GM23338 (cell line): ENCODE measurements at regions not wholly inside any gene's neighbourhood (a gene's known extent, or its start where the extent isn't known, plus 50 kb on each side); places are given as distances from the start of the nearest gene placed in this dataset.

Source experiments
- ATAC-seq: fragments of 200-7000 bp; cut with Tn5 transposase; 3 replicates; pipeline ENCODE4 v1.9.1; 2020
- DNase-seq: peaks from one replicate; pipeline ENCODE4 v3.0.0-alpha.2; 2015; ENCODE audit warnings: low spot score
- H2AFZ ChIP-seq: fragments of 200-600 bp; sonication (generic); 2 replicates; pipeline ENCODE4 v1.8.0; 2016; ENCODE audit warnings: antibody characterized with exemption, mild to moderate bottlenecking, moderate library complexity
- H3F3A ChIP-seq: fragments of 200-600 bp; sonication (generic); replicated peaks from 2 replicates; pipeline ENCODE4 v1.8.0; 2017; ENCODE audit warnings: antibody characterized with exemption, mixed run types, low read depth
- H3K27ac ChIP-seq: fragments of 200-600 bp; sonication (generic); 2 replicates; pipeline ENCODE4 v1.6.1; 2016; ENCODE audit warnings: low read depth
- H3K27me3 ChIP-seq: fragments of 200-600 bp; sonication (generic); 2 replicates; pipeline ENCODE4 v1.8.0; 2016; ENCODE audit warnings: mild to moderate bottlenecking, mixed run types, moderate library complexity; ENCODE audit not compliant: insufficient read depth
- H3K36me3 ChIP-seq: fragments of 200-600 bp; sonication (generic); 2 replicates; pipeline ENCODE4 v1.8.0; 2016; ENCODE audit warnings: mild to moderate bottlenecking; ENCODE audit not compliant: insufficient read depth
- H3K4me1 ChIP-seq: fragments of 200-600 bp; sonication (generic); 2 replicates; pipeline ENCODE4 v1.8.0; 2016; ENCODE audit warnings: mild to moderate bottlenecking, moderate library complexity; ENCODE audit not compliant: insufficient read depth
- H3K4me2 ChIP-seq: fragments of 200-600 bp; sonication (generic); 2 replicates; pipeline ENCODE4 v1.7.1; 2017; ENCODE audit warnings: mixed run types
- H3K4me3 ChIP-seq: fragments of 200-600 bp; sonication (generic); 2 replicates; pipeline ENCODE4 v1.6.1; 2016; ENCODE audit warnings: mixed run types
- H3K79me2 ChIP-seq: fragments of 200-600 bp; sonication (generic); replicated peaks from 2 replicates; pipeline ENCODE4 v1.8.0; 2017; ENCODE audit warnings: mild to moderate bottlenecking; ENCODE audit not compliant: insufficient read depth
- H3K9me2 ChIP-seq: fragments of 200-600 bp; sonication (generic); 2 replicates; pipeline ENCODE4 v1.8.0; 2017; ENCODE audit not compliant: insufficient read depth
- H4K20me1 ChIP-seq: fragments of 200-600 bp; sonication (generic); replicated peaks from 2 replicates; pipeline ENCODE4 v1.8.0; 2017; ENCODE audit warnings: mild to moderate bottlenecking; ENCODE audit not compliant: insufficient read depth
- H3K27ac Mint-ChIP-seq: 2 replicates; pipeline ENCODE4 v1.8.0; 2020; ENCODE audit warnings: inconsistent platforms, mild to moderate bottlenecking, moderate library complexity, mixed read lengths
- H3K27me3 Mint-ChIP-seq: 3 replicates; pipeline ENCODE4 v1.8.0; 2022; ENCODE audit warnings: low read depth, mild to moderate bottlenecking, moderate library complexity, mixed read lengths, inconsistent platforms; ENCODE audit not compliant: insufficient read depth, poor library complexity
- H3K36me3 Mint-ChIP-seq: 3 replicates; pipeline ENCODE4 v1.8.0; 2021; ENCODE audit warnings: low read depth, mild to moderate bottlenecking, inconsistent platforms, moderate library complexity, mixed read lengths
- H3K4me1 Mint-ChIP-seq: 3 replicates; pipeline ENCODE4 v1.8.0; 2020; ENCODE audit warnings: mild to moderate bottlenecking, inconsistent platforms, mixed read lengths
- H3K4me3 Mint-ChIP-seq: 3 replicates; pipeline ENCODE4 v1.8.0; 2021; ENCODE audit warnings: moderate library complexity, mild to moderate bottlenecking, inconsistent platforms, mixed read lengths
- H3K9me3 Mint-ChIP-seq: 3 replicates; pipeline ENCODE4 v1.8.0; 2020; ENCODE audit warnings: moderate library complexity, mild to moderate bottlenecking, inconsistent platforms, mixed read lengths
- CTCF ChIP-seq, 2 experiments: fragments of 200-600 bp in 1 of 2; sonication (generic) in 1 of 2; conservative IDR thresholded peaks; 2 replicates each; pipeline versions ENCODE4 v1.5.1 to v1.6.1; 2016 to 2017; ENCODE audit warnings: antibody characterized with exemption in 2 of 2, low read depth in 2 of 2, mild to moderate bottlenecking in 2 of 2, moderate library complexity in 1 of 2
- EZH2 ChIP-seq: fragments of 200-600 bp; sonication (generic); IDR thresholded peaks from one replicate; pipeline ENCODE4 v1.8.0; 2017; ENCODE audit warnings: antibody characterized with exemption, mild to moderate bottlenecking, low read depth; ENCODE audit not compliant: unreplicated experiment
- EZH2phosphoT487 ChIP-seq: fragments of 200-600 bp; sonication (generic); IDR thresholded peaks from one replicate; pipeline ENCODE4 v1.8.1; 2018; ENCODE audit warnings: antibody characterized with exemption; ENCODE audit not compliant: unreplicated experiment
- JUNB ChIP-seq: IDR thresholded peaks from one replicate; pipeline ENCODE4 v1.6.1; 2016; ENCODE audit warnings: antibody characterized with exemption; ENCODE audit not compliant: unreplicated experiment
- NANOG ChIP-seq: IDR thresholded peaks from 2 replicates; pipeline ENCODE4 v1.6.1; 2016; ENCODE audit warnings: antibody characterized with exemption, borderline replicate concordance
- STAT1 ChIP-seq: IDR thresholded peaks from one replicate; pipeline ENCODE4 v1.6.1; 2016; ENCODE audit warnings: antibody characterized with exemption; ENCODE audit not compliant: unreplicated experiment
- ZNF331 ChIP-seq: fragments of 250-450 bp; sonication (Bioruptor Pico); IDR thresholded peaks from 2 replicates; pipeline ENCODE4 v1.5.0; 2020; ENCODE audit warnings: low read depth, mild to moderate bottlenecking, moderate library complexity
- TF ChIP-seq, protein P1 (sequence below): IDR thresholded peaks from 2 replicates; pipeline ENCODE4 v1.6.1; 2016; ENCODE audit warnings: antibody characterized with exemption
- TF ChIP-seq, protein P2 (sequence below): fragments of 250-450 bp; sonication (Bioruptor Pico); IDR thresholded peaks from 2 replicates; pipeline ENCODE4 v1.5.0; 2020; ENCODE audit warnings: mild to moderate bottlenecking, moderate library complexity

DNA sequence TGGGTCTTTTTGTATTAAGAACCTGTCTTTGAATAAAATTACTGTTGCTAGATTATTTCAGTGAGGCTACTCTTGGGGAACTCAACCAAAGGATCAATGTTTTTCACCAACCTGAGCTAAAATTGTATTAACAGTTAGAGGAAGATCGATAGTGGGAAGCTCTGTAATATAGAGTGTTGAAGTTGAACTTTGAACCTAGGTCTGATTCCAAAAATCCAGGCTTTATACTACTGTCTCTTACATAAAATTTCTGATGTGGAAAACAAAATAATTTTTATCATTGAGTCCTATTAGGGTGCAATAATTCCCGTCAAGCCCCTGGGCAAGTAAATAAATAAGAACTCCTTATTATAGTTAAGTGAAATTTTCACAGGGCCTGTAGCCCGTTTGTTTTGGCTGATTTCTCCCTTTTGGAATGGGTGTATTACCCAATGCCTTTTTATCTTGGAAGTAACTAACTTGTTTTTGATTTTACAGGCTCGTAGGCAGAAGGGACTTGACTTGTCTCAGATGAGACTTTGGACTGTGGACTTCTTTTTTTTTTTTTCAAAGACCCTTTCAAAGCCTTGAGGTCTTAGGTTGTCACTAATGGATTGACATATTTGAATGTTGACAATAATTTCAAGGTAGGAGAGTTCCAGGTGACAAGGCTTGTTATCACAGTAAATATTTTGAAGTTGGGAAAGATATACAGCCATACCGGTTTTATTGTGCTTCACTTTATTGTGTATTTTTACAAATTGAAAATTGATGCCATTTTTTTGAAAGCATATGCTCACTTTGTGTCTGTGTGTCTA lies 276.1 kb downstream of the NFKBIZ start:
- no peaks in the 10 kb centered on the region for H3K79me2 ChIP-seq
- Mint-ChIP-seq H3K9me3 (peaks cover 10% of the 10 kb centered on the region), H3K36me3 (no peaks in the 10 kb centered on the region), H3K4me3 (no peak overlapping the region), H3K4me1 (no peaks in the 10 kb centered on the region), H3K27me3 (no peaks in the 10 kb centered on the region), H3K27ac (no peak overlapping the region)
- no peak overlapping the region for H2AFZ ChIP-seq
- H4K20me1 ChIP-seq: no peaks in the 10 kb centered on the region
- ATAC-seq: no peak
- H3K4me3 ChIP-seq: no peak overlapping the region
- TF ChIP-seq NANOG: no peak
- no peak for TF ChIP-seq ZNF331 (CRISPR knock-in tag)
- no peak for TF ChIP-seq STAT1
- no peak for TF ChIP-seq EZH2
- TF ChIP-seq, protein P1, sequence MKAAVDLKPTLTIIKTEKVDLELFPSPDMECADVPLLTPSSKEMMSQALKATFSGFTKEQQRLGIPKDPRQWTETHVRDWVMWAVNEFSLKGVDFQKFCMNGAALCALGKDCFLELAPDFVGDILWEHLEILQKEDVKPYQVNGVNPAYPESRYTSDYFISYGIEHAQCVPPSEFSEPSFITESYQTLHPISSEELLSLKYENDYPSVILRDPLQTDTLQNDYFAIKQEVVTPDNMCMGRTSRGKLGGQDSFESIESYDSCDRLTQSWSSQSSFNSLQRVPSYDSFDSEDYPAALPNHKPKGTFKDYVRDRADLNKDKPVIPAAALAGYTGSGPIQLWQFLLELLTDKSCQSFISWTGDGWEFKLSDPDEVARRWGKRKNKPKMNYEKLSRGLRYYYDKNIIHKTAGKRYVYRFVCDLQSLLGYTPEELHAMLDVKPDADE: no peak
- no peak for TF ChIP-seq JUNB
- TF ChIP-seq, protein P2, sequence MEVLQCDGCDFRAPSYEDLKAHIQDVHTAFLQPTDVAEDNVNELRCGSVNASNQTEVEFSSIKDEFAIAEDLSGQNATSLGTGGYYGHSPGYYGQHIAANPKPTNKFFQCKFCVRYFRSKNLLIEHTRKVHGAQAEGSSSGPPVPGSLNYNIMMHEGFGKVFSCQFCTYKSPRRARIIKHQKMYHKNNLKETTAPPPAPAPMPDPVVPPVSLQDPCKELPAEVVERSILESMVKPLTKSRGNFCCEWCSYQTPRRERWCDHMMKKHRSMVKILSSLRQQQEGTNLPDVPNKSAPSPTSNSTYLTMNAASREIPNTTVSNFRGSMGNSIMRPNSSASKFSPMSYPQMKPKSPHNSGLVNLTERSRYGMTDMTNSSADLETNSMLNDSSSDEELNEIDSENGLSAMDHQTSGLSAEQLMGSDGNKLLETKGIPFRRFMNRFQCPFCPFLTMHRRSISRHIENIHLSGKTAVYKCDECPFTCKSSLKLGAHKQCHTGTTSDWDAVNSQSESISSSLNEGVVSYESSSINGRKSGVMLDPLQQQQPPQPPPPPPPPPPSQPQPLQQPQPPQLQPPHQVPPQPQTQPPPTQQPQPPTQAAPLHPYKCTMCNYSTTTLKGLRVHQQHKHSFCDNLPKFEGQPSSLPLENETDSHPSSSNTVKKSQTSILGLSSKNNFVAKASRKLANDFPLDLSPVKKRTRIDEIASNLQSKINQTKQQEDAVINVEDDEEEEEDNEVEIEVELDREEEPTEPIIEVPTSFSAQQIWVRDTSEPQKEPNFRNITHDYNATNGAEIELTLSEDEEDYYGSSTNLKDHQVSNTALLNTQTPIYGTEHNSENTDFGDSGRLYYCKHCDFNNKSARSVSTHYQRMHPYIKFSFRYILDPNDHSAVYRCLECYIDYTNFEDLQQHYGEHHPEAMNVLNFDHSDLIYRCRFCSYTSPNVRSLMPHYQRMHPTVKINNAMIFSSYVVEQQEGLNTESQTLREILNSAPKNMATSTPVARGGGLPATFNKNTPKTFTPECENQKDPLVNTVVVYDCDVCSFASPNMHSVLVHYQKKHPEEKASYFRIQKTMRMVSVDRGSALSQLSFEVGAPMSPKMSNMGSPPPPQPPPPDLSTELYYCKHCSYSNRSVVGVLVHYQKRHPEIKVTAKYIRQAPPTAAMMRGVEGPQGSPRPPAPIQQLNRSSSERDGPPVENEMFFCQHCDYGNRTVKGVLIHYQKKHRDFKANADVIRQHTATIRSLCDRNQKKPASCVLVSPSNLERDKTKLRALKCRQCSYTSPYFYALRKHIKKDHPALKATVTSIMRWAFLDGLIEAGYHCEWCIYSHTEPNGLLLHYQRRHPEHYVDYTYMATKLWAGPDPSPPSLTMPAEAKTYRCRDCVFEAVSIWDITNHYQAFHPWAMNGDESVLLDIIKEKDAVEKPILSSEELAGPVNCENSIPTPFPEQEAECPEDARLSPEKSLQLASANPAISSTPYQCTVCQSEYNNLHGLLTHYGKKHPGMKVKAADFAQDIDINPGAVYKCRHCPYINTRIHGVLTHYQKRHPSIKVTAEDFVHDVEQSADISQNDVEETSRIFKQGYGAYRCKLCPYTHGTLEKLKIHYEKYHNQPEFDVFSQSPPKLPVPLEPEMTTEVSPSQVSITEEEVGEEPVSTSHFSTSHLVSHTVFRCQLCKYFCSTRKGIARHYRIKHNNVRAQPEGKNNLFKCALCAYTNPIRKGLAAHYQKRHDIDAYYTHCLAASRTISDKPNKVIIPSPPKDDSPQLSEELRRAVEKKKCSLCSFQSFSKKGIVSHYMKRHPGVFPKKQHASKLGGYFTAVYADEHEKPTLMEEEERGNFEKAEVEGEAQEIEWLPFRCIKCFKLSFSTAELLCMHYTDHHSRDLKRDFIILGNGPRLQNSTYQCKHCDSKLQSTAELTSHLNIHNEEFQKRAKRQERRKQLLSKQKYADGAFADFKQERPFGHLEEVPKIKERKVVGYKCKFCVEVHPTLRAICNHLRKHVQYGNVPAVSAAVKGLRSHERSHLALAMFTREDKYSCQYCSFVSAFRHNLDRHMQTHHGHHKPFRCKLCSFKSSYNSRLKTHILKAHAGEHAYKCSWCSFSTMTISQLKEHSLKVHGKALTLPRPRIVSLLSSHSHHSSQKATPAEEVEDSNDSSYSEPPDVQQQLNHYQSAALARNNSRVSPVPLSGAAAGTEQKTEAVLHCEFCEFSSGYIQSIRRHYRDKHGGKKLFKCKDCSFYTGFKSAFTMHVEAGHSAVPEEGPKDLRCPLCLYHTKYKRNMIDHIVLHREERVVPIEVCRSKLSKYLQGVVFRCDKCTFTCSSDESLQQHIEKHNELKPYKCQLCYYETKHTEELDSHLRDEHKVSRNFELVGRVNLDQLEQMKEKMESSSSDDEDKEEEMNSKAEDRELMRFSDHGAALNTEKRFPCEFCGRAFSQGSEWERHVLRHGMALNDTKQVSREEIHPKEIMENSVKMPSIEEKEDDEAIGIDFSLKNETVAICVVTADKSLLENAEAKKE (CRISPR knock-in tag): no peak
- no peak for TF ChIP-seq EZH2phosphoT487
- TF ChIP-seq CTCF (conservative IDR thresholded peaks at IDR 0.05; ENCODE audit: low read depth in 2 of 2): no peak
- no peak overlapping the region for H3K4me2 ChIP-seq
- H3K9me2 ChIP-seq: 0 out of 2 replicates have a peak, but pooled peaks cover 4% of the 10 kb centered on the region
- H3K27ac ChIP-seq: no peak overlapping the region
- no peaks in the 10 kb centered on the region for H3K36me3 ChIP-seq
- no peaks in the 10 kb centered on the region for H3K27me3 ChIP-seq
- no peaks in the 10 kb centered on the region for H3F3A ChIP-seq
- no peaks in the 10 kb centered on the region for H3K4me1 ChIP-seq
- no peak for DNase-seq
